B cell (primary cell): ENCODE measurements at regions not wholly inside any gene's neighbourhood (a gene's known extent, or its start where the extent isn't known, plus 50 kb on each side); places are given as distances from the start of the nearest gene placed in this dataset.

ENCODE experiments used
- ATAC-seq: fragments of 200-7000 bp; cut with Tn5 transposase; one replicate; pipeline ENCODE4 v1.10.0; 2021; ENCODE audit warnings: low read depth, mild to moderate bottlenecking, moderate number of reproducible peaks, moderate library complexity
- CTCF ChIA-PET: fragments of 350-600 bp; sonication (Branson Sonifier 250); formaldehyde crosslinking; loops from one replicate; lab custom pipeline; 2021; ENCODE audit warnings: antibody characterized with exemption, inconsistent platforms; lab: Charles Lee
- POLR2A ChIA-PET: fragments of 350-600 bp; sonication (Branson Sonifier 250); formaldehyde crosslinking; loops from one replicate; lab custom pipeline; 2021; ENCODE audit warnings: antibody characterized with exemption; lab: Charles Lee
- DNase-seq: peaks from one replicate; pipeline ENCODE4 v3.0.0; 2013
- H2AFZ ChIP-seq: 2 replicates; pipeline ENCODE4 v1.6.1; 2012; ENCODE audit warnings: mild to moderate bottlenecking, low read depth, low read length; ENCODE audit not compliant: insufficient read depth, poor library complexity, severe bottlenecking
- H3K27ac ChIP-seq, 2 donors: 1 replicate in 1 of 2; 2 replicates in 1 of 2; pipeline ENCODE4 v1.5.1; 2012 to 2013; ENCODE audit warnings: low read length in 2 of 2, mild to moderate bottlenecking in 2 of 2, moderate library complexity in 1 of 2
- H3K27me3 ChIP-seq, 4 experiments: fragments of 200-600 bp in 1 of 4; sonication (generic) in 1 of 4; replicated peaks in 1 of 4; 1 replicate in 2 of 4; 2 replicates in 2 of 4; pipeline versions ENCODE4 v1.6.1 to v1.7.0; 2013 to 2016; ENCODE audit warnings: low read length in 3 of 4, mild to moderate bottlenecking in 2 of 4, mixed read lengths in 1 of 4, moderate library complexity in 1 of 4; ENCODE audit not compliant: insufficient read depth in 4 of 4, control insufficient read depth in 3 of 4; ENCODE audit errors: control extremely low read depth in 1 of 4
- H3K36me3 ChIP-seq, 2 experiments: replicated peaks in 1 of 2; 1 replicate in 1 of 2; 2 replicates in 1 of 2; pipeline versions ENCODE4 v1.6.1 to v1.7.1; 2013; ENCODE audit warnings: low read length in 1 of 2; ENCODE audit not compliant: insufficient read depth in 2 of 2, control insufficient read depth in 1 of 2; ENCODE audit errors: control extremely low read depth in 1 of 2, extremely low read depth in 1 of 2
- H3K4me1 ChIP-seq, 2 donors: fragments of 200-600 bp in 1 of 2; sonication (generic) in 1 of 2; 1 replicate in 1 of 2; 2 replicates in 1 of 2; pipeline versions ENCODE4 v1.5.1 to v1.6.1; 2013 to 2017; ENCODE audit warnings: low read length in 2 of 2; ENCODE audit not compliant: control insufficient read depth in 2 of 2, insufficient read depth in 2 of 2
- H3K4me2 ChIP-seq: replicated peaks from 2 replicates; pipeline ENCODE3; 2012; ENCODE audit warnings: mild to moderate bottlenecking, low read depth, low read length; ENCODE audit not compliant: poor library complexity, severe bottlenecking
- H3K4me3 ChIP-seq, 5 experiments: fragments of 200-600 bp in 1 of 5; sonication (generic) in 1 of 5; 1 replicate in 3 of 5; 2 replicates in 2 of 5; pipeline versions ENCODE4 v1.5.1 to v1.7.0; 2011 to 2016; ENCODE audit warnings: low read length in 4 of 5, mild to moderate bottlenecking in 4 of 5, low read depth in 2 of 5, control low read depth in 1 of 5, moderate library complexity in 1 of 5; ENCODE audit not compliant: insufficient read depth in 1 of 5; ENCODE audit errors: control extremely low read depth in 1 of 5, extremely low read depth in 1 of 5
- H3K79me2 ChIP-seq: fragments of 200-600 bp; sonication (generic); one replicate; pipeline ENCODE4 v1.6.0; 2016; ENCODE audit warnings: low read length; ENCODE audit not compliant: control insufficient read depth, insufficient read depth
- H3K9ac ChIP-seq: fragments of 200-600 bp; sonication (generic); 2 replicates; pipeline ENCODE4 v1.6.1; 2017; ENCODE audit warnings: mild to moderate bottlenecking, low read length, moderate library complexity
- H3K9me3 ChIP-seq, 3 donors: one replicate each; pipeline versions ENCODE4 v1.6.1 to v1.7.1; 2013; ENCODE audit warnings: low read length in 2 of 3; ENCODE audit not compliant: control insufficient read depth in 2 of 3, insufficient read depth in 1 of 3; ENCODE audit errors: control extremely low read depth in 1 of 3
- H4K20me1 ChIP-seq: 2 replicates; pipeline ENCODE4 v1.6.0; 2012; ENCODE audit warnings: mild to moderate bottlenecking, low read length; ENCODE audit not compliant: insufficient read depth, control insufficient read depth, poor library complexity, severe bottlenecking
- H3K27ac Mint-ChIP-seq: one replicate; pipeline ENCODE4 v1.8.0; 2021; ENCODE audit warnings: mixed read lengths
- H3K27me3 Mint-ChIP-seq: one replicate; pipeline ENCODE4 v1.8.0; 2021; ENCODE audit warnings: mixed read lengths
- H3K4me1 Mint-ChIP-seq: one replicate; pipeline ENCODE4 v1.8.0; 2021; ENCODE audit warnings: mixed read lengths
- H3K4me3 Mint-ChIP-seq: one replicate; pipeline ENCODE4 v1.8.0; 2021; ENCODE audit warnings: mixed read lengths
- H3K9me3 Mint-ChIP-seq: one replicate; pipeline ENCODE4 v1.8.0; 2022; ENCODE audit warnings: mixed read lengths; ENCODE audit not compliant: insufficient read depth
- EZH2 ChIP-seq: IDR thresholded peaks from 2 replicates; pipeline ENCODE4 v1.6.1; 2012; ENCODE audit warnings: borderline replicate concordance, low read depth, mild to moderate bottlenecking, moderate library complexity, low read length; ENCODE audit not compliant: insufficient read depth, poor library complexity, severe bottlenecking
- WGBS: methylation state at CpG from one replicate; pipeline ENCODE4 v1.1.5; 2013; ENCODE audit warnings: missing lambda C conversion rate; ENCODE audit not compliant: insufficient coverage; 5-methylcytosine and 5-hydroxymethylcytosine counted together
- intact Hi-C: fragments of 100-400 bp; cut with micrococcal nuclease; formaldehyde crosslinking; loops from one replicate; pipeline ENCODE4 v1.10.0; 2022
- TF ChIP-seq, protein P1 (sequence below): fragments of 200-600 bp; IDR thresholded peaks from one replicate; pipeline ENCODE4 v1.8.0; 2022; ENCODE audit warnings: antibody characterized with exemption, mild to moderate bottlenecking

DNA sequence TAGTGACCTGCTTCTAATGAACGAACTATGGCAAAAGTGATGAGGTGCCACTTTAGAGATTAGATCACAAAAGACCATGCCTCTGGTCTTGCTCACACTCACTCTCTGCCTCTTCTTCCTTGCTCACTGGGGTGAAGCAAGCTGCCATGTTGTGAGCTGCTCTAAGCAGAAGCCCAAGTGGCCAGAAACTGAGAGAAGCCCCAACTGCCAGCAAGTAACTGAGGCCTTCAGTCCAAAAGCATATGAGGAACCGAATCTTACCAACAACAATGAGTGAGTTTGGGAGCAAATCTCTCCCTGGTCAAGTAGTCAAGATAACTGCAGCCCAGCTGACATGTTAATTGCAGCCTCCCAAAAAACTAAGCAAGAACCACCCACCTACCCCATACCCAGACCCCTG lies 126.0 kb upstream of the ACO1 start:
- H3K36me3 ChIP-seq = no peaks in the 10 kb centered on the region
- H3K27me3 ChIP-seq = no peaks in the 10 kb centered on the region
- POLR2A ChIA-PET = no interaction called here
- Mint-ChIP-seq H3K9me3 (no peaks in the 10 kb centered on the region), H3K27me3 (no peaks in the 10 kb centered on the region), H3K4me1 (no peaks in the 10 kb centered on the region), H3K27ac (no peak overlapping the region), H3K4me3 (no peak overlapping the region)
- H2AFZ ChIP-seq = no peak overlapping the region
- H3K9ac ChIP-seq = no peak overlapping the region
- H3K4me2 ChIP-seq = no peak overlapping the region
- H3K4me3 ChIP-seq = no peak overlapping the region
- H3K9me3 ChIP-seq = no peaks in the 10 kb centered on the region
- intact Hi-C loops = no loop called here
- no peak overlapping the region for H3K27ac ChIP-seq
- ATAC-seq (no peak), DNase-seq (no peak)
- TF ChIP-seq EZH2 = no peak
- TF ChIP-seq, protein P1, sequence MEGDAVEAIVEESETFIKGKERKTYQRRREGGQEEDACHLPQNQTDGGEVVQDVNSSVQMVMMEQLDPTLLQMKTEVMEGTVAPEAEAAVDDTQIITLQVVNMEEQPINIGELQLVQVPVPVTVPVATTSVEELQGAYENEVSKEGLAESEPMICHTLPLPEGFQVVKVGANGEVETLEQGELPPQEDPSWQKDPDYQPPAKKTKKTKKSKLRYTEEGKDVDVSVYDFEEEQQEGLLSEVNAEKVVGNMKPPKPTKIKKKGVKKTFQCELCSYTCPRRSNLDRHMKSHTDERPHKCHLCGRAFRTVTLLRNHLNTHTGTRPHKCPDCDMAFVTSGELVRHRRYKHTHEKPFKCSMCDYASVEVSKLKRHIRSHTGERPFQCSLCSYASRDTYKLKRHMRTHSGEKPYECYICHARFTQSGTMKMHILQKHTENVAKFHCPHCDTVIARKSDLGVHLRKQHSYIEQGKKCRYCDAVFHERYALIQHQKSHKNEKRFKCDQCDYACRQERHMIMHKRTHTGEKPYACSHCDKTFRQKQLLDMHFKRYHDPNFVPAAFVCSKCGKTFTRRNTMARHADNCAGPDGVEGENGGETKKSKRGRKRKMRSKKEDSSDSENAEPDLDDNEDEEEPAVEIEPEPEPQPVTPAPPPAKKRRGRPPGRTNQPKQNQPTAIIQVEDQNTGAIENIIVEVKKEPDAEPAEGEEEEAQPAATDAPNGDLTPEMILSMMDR = no peak
- WGBS = 100% methylated on average over 2 of the region's 2 CpGs
- H3K4me1 ChIP-seq = no peaks in the 10 kb centered on the region
- no peaks in the 10 kb centered on the region for H4K20me1 ChIP-seq
- CTCF ChIA-PET = no interaction called here
- H3K79me2 ChIP-seq = no peaks in the 10 kb centered on the region

DNA sequence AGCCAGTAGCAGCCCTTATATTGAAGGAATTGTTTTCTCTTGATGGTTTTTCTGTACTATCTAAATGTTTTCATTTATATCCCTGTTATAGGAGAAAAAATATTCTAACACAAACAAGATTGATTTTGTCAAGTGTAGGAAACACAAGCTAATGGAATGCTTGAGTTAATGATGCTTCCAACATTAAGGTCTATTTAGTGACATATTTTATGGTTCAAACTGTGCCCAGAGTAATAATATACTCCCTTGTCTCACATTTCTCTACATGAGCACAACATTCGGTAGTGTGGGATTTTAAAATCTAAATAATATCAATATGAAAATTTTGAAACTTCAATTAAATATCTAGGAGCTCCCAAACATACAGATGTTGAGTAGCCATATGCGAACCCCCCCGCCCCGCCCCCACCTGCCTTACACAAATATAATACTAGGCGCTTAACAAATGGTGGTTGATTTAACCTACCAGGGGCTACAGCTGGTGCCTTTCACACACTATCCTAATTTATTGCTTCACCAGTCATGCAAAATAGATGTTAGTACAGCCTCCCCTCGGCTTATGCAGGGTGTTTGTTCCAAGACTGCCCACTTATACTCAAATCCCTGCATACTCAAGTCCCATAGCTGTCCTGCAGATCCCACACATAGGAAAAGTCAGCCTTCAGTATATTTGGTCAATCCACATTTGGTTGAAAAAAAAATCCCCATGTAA lies 124.1 kb upstream of the ACO1 start:
- H3K27ac Mint-ChIP-seq = no peak overlapping the region
- H3K36me3 ChIP-seq = no peaks in the 10 kb centered on the region
- no peak overlapping the region for H2AFZ ChIP-seq
- no peak overlapping the region for H3K27ac ChIP-seq
- H3K4me1 Mint-ChIP-seq = no peaks in the 10 kb centered on the region
- no peak for TF ChIP-seq EZH2
- TF ChIP-seq, protein P1 = no peak
- H3K9ac ChIP-seq = no peak overlapping the region
- intact Hi-C loops = no loop called here
- no peaks in the 10 kb centered on the region for H3K79me2 ChIP-seq
- no peak overlapping the region for H3K4me3 Mint-ChIP-seq
- POLR2A ChIA-PET = no interaction called here
- H3K9me3 Mint-ChIP-seq = no peaks in the 10 kb centered on the region
- H3K27me3 Mint-ChIP-seq = no peaks in the 10 kb centered on the region
- H4K20me1 ChIP-seq = no peaks in the 10 kb centered on the region
- DNase-seq = no peak
- WGBS = 82% methylated on average over 2 of the region's 6 CpGs
- CTCF ChIA-PET = interaction anchor here (1.0 kb wide), 1 partner anchor 11 kb away, joined by 3 read pairs; no protein-coding TSS in a partner anchor
- H3K4me1 ChIP-seq = no peaks in the 10 kb centered on the region
- ATAC-seq = no peak
- no peak overlapping the region for H3K4me2 ChIP-seq
- no peak overlapping the region for H3K4me3 ChIP-seq
- no peaks in the 10 kb centered on the region for H3K27me3 ChIP-seq
- no peaks in the 10 kb centered on the region for H3K9me3 ChIP-seq
